HFFc6 (cell line): ENCODE measurements at regions not wholly inside any gene's neighbourhood (a gene's known extent, or its start where the extent isn't known, plus 50 kb on each side); places are given as distances from the start of the nearest gene placed in this dataset.

ENCODE experiments used
- DNase-seq: peaks from one replicate; pipeline ENCODE4 v3.0.0-alpha.2; 2018
- H3K27ac Mint-ChIP-seq: 2 replicates; pipeline ENCODE4 v1.8.0; 2020; ENCODE audit warnings: mild to moderate bottlenecking, mixed read lengths
- H3K27me3 Mint-ChIP-seq: 2 replicates; pipeline ENCODE4 v1.8.0; 2021; ENCODE audit warnings: mild to moderate bottlenecking, moderate library complexity, mixed read lengths; ENCODE audit not compliant: insufficient read depth
- H3K36me3 Mint-ChIP-seq: 2 replicates; pipeline ENCODE4 v1.8.0; 2021; ENCODE audit warnings: low read depth, mixed read lengths
- H3K4me1 Mint-ChIP-seq: 2 replicates; pipeline ENCODE4 v1.8.0; 2020; ENCODE audit warnings: low read depth, mixed read lengths
- H3K4me3 Mint-ChIP-seq: 2 replicates; pipeline ENCODE4 v1.8.0; 2020; ENCODE audit warnings: mild to moderate bottlenecking, moderate library complexity, mixed read lengths
- H3K9me3 Mint-ChIP-seq: 2 replicates; pipeline ENCODE4 v1.8.0; 2020; ENCODE audit warnings: mild to moderate bottlenecking, mixed read lengths
- CTCF ChIP-seq: fragments of 200-600 bp; sonication (generic); IDR thresholded peaks from 2 replicates; pipeline ENCODE4 v1.5.0; 2021; ENCODE audit warnings: antibody characterized with exemption, mild to moderate bottlenecking

GRCh38 chr1:163535807-163536206 lies 214.1 kb downstream of the NUF2 start:
- no peaks in the 10 kb centered on the region for H3K4me1 Mint-ChIP-seq
- peaks cover 9% of the 10 kb centered on the region for H3K27me3 Mint-ChIP-seq
- no peak overlapping the region for H3K4me3 Mint-ChIP-seq
- peak; percentile 79 for TF ChIP-seq CTCF
- DNase-seq, result peak; percentile 48
- no peaks in the 10 kb centered on the region for H3K9me3 Mint-ChIP-seq
- H3K27ac Mint-ChIP-seq, result no peak overlapping the region
- no peaks in the 10 kb centered on the region for H3K36me3 Mint-ChIP-seq

- no peaks in the 10 kb centered on the region for H3K4me1 Mint-ChIP-seq
- H3K36me3 Mint-ChIP-seq, result no peaks in the 10 kb centered on the region
- TF ChIP-seq CTCF, result no peak
- DNase-seq, result no peak
- peaks cover 9% of the 10 kb centered on the region for H3K27me3 Mint-ChIP-seq
- no peaks in the 10 kb centered on the region for H3K9me3 Mint-ChIP-seq
- H3K4me3 Mint-ChIP-seq, result no peak overlapping the region
- H3K27ac Mint-ChIP-seq, result no peak overlapping the region
Observed at GRCh38 chr1:163537809-163538208, 216.1 kb downstream of the NUF2 start.

- peaks cover 6% of the 10 kb centered on the region; the same call in 1 of the 2 replicates for H3K27me3 Mint-ChIP-seq
- TF ChIP-seq CTCF, result no peak
- H3K4me3 Mint-ChIP-seq, result no peak overlapping the region
- H3K9me3 Mint-ChIP-seq, result no peaks in the 10 kb centered on the region
- no peak for DNase-seq
- no peaks in the 10 kb centered on the region for H3K36me3 Mint-ChIP-seq
- H3K27ac Mint-ChIP-seq, result no peak overlapping the region
- H3K4me1 Mint-ChIP-seq, result no peaks in the 10 kb centered on the region
Observed at GRCh38 chr1:163538667-163539066, 216.9 kb downstream of the NUF2 start.

- TF ChIP-seq CTCF, result no peak
- no peak overlapping the region for H3K27ac Mint-ChIP-seq
- no peaks in the 10 kb centered on the region for H3K4me1 Mint-ChIP-seq
- H3K9me3 Mint-ChIP-seq, result no peaks in the 10 kb centered on the region
- no peaks in the 10 kb centered on the region for H3K36me3 Mint-ChIP-seq
- no peak overlapping the region for H3K4me3 Mint-ChIP-seq
- DNase-seq, result no peak
- H3K27me3 Mint-ChIP-seq, result peaks cover 3% of the 10 kb centered on the region; the same call in 1 of the 2 replicates
Observed at GRCh38 chr1:163540727-163541126, 219.0 kb downstream of the NUF2 start.

- no peaks in the 10 kb centered on the region for H3K4me1 Mint-ChIP-seq
Observed at GRCh38 chr1:163544441-163544840, 222.7 kb downstream of the NUF2 start.

More at GRCh38 chr1:163544441-163544840, 222.7 kb downstream of the NUF2 start:
- no peak overlapping the region for H3K4me3 Mint-ChIP-seq
- no peak for DNase-seq
- no peaks in the 10 kb centered on the region for H3K9me3 Mint-ChIP-seq
- H3K27me3 Mint-ChIP-seq, result no peaks in the 10 kb centered on the region
- H3K27ac Mint-ChIP-seq, result no peak overlapping the region
- no peak for TF ChIP-seq CTCF
- no peaks in the 10 kb centered on the region for H3K36me3 Mint-ChIP-seq
